Esophagus squamous epithelium (tissue), 4 donors: ENCODE measurements at regions not wholly inside any gene's neighbourhood (a gene's known extent, or its start where the extent isn't known, plus 50 kb on each side); places are given as distances from the start of the nearest gene placed in this dataset.

Experiments used
- POLR2A ChIP-seq, 4 donors: fragments of 450-650 bp; IDR thresholded peaks; one replicate each; pipeline ENCODE4 v1.6.1; 2017; ENCODE audit warnings: antibody characterized with exemption in 4 of 4, mild to moderate bottlenecking in 4 of 4, moderate library complexity in 3 of 4
- TF ChIP-seq, protein P1 (sequence below), 6 experiments: fragments of 450-650 bp in 4 of 6; fragments of 200-600 bp in 2 of 6; sonication (generic) in 2 of 6; IDR thresholded peaks; one replicate each; pipeline ENCODE4 v1.5.1; 2016 to 2019; ENCODE audit warnings: antibody characterized with exemption in 6 of 6, mild to moderate bottlenecking in 4 of 6, moderate library complexity in 4 of 6

DNA sequence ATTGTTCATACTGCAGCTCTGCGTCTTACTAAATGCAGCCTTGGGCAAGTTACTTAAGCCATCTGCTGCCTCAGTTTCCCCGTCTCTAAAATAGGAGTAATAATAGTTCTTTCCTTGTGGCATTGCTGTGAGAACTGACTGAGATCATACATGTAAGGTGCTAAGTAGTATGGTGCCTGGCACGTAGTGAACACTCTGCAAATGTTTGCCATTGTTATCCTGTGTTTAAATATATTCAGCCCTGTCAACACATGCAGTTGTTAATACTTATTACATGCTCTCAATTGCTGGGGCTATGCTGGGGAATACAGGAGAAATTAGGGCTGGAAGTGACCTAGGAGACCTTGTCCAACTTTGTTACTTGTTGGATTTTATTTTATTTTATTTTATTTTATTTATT is 105.2 kb upstream of the RAI14 start:
- TF ChIP-seq, protein P1, sequence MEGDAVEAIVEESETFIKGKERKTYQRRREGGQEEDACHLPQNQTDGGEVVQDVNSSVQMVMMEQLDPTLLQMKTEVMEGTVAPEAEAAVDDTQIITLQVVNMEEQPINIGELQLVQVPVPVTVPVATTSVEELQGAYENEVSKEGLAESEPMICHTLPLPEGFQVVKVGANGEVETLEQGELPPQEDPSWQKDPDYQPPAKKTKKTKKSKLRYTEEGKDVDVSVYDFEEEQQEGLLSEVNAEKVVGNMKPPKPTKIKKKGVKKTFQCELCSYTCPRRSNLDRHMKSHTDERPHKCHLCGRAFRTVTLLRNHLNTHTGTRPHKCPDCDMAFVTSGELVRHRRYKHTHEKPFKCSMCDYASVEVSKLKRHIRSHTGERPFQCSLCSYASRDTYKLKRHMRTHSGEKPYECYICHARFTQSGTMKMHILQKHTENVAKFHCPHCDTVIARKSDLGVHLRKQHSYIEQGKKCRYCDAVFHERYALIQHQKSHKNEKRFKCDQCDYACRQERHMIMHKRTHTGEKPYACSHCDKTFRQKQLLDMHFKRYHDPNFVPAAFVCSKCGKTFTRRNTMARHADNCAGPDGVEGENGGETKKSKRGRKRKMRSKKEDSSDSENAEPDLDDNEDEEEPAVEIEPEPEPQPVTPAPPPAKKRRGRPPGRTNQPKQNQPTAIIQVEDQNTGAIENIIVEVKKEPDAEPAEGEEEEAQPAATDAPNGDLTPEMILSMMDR (IDR thresholded peaks at IDR 0.05) = no peak
- no peak for TF ChIP-seq POLR2A (IDR thresholded peaks at IDR 0.05)
